Activated CD8-positive, alpha-beta memory T cell treated with anti-CD3 and anti-CD28 coated beads, Interleukin-2, amount 50 U/mL, for 24 hours (primary cell): ENCODE measurements at regions not wholly inside any gene's neighbourhood (a gene's known extent, or its start where the extent isn't known, plus 50 kb on each side); places are given as distances from the start of the nearest gene placed in this dataset.

Experiments used
- DNase-seq: peaks from one replicate; pipeline ENCODE4 v3.0.0-alpha.2; 2020; ENCODE audit errors: extremely low read depth

DNA sequence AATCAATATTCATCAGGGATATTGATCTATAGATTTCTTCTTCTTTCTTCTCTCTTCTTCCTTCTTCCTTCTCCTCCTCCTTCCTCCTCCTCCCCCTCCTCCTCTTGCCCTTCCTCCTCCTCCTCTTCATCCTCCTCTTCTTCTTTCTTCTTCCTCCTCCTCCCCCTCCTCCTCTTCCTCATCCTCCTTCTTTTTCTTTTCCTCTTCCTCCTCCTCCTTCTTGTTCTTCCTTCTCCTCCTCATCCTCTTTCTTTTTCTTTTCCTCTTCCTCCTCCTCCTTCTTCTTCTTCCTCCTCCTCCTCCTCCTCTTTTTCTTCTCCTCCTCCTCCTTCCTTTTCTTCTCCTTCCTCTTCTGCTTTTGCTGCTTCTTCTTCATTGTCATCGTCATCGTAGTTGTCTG is 52.4 kb upstream of the SERINC1 start:
- DNase-seq: no peak

DNA sequence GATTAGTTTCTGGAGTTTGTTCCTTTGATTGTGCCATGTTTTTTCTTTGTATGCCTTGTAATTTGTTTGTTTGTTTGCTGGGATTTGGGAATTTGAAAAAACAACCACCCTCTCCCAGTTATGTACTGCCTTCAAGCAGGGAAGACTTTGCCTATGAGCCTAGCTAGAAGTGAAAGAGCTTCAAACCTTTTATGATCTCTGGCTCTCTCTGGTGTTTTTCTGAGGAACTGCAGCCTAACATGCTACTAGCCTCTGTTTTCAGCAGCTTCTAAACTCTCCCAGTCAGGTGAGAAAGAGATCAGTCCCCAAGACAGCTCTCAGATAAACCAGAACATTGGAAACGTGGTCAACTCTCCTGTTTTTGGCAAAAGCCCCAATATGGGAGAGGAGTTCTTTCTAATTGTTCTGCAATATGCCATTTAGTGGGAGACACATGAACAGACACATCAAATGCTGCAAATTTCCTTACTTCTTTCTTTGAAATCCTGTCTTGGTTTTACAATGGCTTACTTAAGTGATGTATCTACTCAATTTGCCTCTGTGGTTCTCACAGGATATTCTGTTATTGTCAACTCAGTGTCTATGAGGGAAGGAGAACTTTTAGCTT is 58.9 kb upstream of the SERINC1 start:
- peak; percentile 25 for DNase-seq

DNA sequence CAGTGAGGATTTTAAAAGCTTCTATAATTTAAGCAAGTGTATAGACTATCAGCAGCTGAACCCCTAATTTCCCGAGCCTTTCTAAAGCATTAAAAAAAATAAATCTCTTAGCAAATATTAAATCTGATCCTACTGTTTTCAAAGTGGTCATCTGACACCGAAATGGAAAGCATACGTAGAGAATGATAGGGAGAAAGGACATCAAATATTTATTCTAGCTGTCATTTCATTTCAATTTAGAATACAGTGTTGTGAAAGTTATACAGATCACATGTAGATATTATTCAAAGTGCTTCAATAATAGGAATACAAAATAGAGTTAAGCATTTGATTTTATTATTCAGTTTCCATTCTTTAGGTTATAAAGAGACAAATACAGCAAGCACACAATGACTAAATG is 61.9 kb upstream of the PKIB start:
- DNase-seq: no peak

DNA sequence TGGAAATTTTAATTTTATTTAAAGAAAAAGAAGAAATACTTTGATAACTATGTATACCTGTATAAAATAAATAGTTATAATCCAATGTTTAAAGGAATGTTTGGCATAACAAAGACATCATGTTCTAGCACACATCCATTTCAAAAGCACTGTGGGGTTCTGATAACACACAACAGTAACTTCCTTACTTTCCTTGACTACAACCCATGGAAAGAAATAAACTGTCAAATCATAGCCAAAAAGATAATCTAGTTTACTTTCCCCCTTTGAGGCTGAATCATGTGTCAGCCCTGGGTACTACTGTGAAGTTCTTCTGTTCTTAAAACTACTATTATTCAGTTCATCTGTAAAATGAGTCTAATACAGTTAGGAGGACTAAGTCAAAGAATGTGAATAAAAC is 61.4 kb upstream of the PKIB start:
- DNase-seq: no peak

DNA sequence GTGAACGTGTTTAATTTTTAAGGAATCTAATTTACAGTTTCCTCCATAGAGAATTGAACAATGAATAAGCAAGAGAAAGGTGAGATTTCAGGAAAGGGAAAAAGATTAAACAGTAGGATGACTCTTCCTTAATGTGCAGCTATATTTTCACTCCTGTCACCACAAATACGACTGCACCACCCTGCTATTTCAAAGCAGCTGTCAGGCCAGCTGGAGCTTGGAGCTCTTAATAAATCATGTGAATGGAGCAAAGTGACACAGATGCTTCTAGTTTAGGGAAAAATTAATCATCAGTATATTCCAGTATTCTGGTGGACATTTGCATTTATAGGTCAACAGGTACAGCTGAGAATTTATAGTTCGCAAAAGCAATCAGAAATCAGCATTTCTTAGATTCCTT is 56.5 kb upstream of the PKIB start:
- no peak for DNase-seq

DNA sequence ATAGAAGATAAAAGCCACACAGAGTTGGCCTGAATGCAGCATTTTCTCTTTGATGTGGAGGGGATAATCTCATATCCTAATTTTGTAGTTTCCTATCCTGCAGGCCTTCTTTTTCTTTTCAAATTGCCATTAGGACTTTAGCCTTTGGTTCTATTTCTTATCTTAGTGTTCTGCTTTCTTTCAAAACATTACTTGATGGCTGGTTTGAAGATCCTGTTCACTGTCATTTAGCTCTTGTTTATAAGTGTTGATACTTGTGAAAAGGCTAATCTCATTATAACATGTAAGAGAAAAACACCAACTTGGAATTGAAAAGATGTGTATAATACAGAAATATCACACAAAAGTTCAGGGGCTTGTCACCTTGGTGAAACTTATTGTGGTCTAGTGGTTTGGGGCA is 54.6 kb upstream of the PKIB start:
- DNase-seq: no peak

DNA sequence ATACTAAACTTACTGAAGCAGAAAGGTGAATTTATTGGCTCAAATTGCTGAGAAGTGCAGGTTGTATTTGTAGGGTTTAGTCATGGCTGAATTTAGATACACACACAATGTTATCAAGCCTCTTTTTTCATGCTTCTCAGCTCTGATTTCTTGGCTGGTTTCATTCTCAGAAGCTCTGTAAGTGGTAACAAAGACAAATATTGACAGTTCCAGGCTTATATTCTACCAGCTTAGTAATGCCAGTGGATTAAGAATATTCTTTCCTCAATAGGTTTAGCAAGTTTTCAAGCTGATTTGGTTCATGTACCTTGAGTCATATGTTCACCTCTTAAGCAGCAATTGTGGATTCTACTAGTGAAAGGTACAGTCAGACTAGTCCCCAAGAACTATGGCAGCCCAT is 52.1 kb upstream of the PKIB start:
- DNase-seq: no peak
